HG03025 (cell line): ENCODE measurements at regions not wholly inside any gene's neighbourhood (a gene's known extent, or its start where the extent isn't known, plus 50 kb on each side); places are given as distances from the start of the nearest gene placed in this dataset.

Source experiments
- ATAC-seq: cut with Tn5 transposase; IDR thresholded peaks from one replicate; pipeline ENCODE4 v1.9.1; 2021; ENCODE audit warnings: mild to moderate bottlenecking, moderate library complexity; ENCODE audit not compliant: unreplicated experiment, low FRiP score

DNA sequence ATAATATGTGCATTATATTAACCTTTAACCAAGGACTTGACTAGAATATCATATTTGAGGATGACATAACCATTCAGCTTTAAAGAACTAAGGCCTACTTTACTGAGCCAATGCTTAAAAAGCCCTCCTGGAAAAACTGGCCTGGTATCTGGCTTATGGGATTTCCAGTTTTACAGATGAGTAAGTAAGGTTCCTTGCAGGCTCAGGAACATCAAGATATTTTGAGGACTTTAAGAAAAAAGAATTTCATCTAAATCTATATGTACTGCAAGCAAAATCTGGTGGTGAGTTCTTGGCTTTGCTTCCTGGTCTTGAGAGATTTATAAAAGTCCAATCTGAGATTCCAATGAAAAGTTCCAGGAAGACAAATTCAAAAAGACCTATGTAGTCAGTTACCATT is 417.0 kb upstream of the NRXN1 start:
- ATAC-seq: no peak

DNA sequence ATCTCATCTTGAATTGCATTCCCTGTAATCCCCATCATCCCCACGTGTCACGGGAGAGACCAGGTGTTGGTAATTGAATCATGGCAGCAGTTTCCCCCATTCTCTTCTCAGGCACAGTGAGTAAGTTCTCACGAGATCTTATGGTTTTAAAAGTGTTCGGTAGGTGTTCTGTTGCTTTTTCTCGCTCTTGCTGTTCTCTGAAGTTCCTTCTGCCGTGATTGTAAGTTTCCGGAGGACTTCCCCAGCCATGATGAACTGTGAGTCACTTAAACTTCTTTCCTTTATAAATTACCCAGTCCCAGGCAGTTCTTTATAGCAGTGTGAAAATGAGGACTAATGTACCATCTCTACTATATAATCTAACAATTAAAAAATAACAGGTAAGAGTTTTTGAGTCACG is 409.9 kb upstream of the NRXN1 start:
- ATAC-seq: no peak

DNA sequence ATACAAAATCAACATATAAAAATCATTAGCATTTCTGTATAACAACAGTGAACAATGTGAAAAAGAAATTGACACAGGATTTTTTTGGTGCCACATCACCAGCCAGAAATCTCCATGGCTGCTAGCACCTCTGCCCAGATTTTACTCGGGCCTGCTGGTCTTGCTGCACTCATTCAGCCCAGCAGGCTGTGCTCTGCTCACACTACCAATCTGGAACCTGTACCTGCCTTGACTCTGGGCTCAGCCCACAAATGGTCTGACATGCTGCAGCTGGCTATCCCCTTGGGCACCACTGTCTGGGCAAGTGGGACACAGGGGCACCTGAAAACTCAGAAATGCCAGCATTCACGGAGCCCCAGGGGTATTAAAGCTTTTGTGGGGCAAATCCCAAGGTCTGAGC is 392.5 kb upstream of the NRXN1 start:
- ATAC-seq: no peak

DNA sequence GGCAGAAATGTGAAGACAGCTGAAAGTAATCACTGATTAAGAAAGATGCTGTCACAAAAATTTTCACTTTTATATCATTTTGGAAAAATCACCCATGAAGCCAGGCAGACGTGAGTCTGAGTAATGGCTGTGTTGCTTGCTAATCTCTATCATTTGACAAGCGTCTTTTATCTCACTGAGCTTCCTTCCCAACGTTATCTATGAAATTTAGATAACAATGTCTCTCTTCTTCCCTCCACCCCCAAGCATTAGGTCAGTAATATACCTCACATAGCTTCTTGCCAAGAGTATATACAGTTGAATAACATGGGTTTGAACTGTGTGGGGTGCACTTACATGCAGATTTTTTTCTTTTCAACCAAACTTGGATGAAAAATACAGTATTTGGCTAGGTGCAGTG is 388.6 kb upstream of the NRXN1 start:
- no peak for ATAC-seq

DNA sequence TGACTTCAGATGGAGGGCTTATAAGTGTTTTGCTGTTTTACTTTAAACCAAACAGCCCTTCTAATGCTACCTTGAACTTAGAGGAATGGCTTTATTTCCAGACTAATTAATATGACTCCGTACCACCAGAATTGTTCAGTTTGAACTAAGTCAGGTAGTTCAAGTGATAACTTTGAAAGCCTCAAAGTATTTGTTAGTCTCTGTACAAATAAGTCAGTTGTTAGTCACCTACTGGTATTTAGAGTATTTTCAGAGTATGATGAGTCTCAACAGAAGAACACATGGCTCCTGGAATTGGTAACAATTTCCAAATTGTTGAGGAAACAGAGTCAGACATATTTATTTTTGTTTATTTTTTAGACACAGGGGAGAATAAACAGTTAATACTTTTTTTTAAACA is 381.8 kb upstream of the NRXN1 start:
- ATAC-seq: no peak

DNA sequence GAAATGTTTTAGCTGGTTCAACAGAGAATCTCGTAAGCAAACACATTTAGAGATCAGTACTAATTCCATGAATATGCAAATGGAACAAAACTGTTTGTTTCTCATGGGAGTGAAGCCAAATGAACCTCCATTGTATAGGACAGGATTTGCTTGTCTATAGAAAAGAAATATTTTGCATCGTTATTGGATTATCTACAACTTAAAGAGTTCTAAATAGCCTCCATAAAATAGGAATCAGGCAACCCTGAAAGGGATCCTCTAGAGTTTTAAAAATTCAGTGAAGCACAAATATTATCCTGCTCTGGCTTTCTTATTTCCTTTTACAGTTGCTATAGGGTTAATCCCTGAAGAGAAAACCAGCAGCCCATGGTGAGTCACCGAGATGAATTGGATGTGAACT is 378.4 kb upstream of the NRXN1 start:
- ATAC-seq: no peak

DNA sequence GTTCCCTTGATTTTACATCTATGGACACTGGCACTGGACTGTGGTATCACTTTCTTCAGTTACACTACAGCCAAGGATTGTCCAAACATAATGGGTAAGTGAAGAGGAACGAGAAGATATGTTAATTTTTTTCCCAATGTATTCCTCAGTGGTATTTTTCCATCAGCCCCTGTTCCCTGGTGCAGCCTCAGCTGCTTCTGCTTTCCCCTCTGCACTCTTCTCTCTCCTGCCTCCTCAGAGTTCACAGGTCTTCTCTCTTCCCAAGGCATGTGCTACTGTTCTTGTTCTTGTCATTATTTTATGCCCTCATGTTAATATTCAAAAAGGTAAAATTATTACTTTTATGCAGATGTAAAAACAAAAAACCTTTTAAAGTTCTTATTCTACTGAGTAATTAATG is 378.0 kb upstream of the NRXN1 start:
- no peak for ATAC-seq

DNA sequence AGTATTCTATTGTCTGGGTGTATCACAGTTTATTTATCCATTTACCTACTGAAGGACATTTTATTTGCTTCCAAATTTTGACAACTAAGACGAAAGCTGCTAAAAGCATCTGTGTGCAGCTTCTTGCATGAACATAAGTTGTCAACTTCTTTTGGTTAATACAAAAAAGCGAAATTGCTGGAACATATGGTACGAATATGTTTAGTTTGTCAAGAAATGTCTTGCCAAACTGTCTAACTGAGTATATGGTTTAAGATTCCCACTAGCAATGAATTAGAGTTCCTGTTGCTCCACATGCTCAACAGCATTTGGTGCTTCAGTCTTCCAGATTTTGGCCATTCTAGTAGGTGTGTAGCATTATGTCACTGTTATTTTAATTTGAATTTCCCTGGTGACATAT is 372.3 kb upstream of the NRXN1 start:
- ATAC-seq: no peak

DNA sequence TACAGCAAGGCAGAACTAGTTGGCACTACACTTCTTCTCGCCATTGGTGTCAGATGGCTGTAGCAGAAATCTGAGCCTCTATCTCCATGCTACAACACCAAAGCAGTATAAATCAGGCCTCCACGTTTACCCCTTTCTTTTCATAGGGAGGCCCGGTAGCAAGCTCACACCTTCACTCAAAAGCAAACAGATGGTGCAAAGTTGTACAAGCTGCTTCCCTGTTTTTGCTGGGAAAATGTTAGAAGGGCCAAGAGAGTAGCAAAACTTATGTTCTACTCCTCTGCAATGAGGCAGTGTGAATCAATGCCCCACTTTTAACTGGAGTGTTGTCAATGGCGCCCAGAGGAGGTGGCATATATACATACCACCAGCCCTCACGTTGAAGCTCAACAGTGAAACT is 369.6 kb upstream of the NRXN1 start:
- no peak for ATAC-seq

DNA sequence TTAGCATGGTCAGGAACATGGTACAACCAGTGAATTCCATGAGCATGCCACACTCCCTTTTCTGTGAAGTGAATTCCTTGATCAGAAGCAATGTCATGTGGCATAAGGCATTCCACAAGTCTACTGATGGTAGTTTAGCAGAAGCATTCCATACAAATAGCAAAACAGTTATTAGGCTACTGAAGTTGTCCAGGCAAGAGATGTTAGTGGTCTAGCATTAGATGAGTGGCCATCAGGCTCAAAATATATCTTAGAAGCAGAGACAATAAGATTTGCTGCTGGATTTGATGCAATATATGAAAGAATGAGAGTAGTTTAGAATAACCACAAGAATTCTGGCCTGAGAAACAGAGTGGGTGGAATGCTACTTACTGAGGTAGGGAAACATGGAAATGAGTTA is 355.3 kb upstream of the NRXN1 start:
- ATAC-seq: no peak

DNA sequence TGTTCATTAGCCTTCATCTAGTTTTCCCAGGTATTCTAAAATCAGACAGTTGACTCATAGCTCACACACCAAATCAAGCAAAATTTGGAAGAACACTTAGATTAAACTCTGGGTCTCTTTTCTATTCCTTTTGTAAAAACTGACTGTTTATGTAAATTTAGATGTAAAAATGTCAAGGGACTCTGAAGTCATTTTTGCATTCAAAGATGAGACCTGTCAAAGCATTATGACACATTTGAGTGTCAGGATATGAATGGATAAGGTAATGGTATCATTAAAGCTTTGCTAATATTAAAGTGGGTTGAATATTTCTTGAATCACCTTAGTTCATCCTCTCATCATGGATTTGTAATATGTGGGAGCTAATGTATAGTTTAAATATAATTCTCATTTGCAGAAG is 348.1 kb upstream of the NRXN1 start:
- ATAC-seq: no peak

DNA sequence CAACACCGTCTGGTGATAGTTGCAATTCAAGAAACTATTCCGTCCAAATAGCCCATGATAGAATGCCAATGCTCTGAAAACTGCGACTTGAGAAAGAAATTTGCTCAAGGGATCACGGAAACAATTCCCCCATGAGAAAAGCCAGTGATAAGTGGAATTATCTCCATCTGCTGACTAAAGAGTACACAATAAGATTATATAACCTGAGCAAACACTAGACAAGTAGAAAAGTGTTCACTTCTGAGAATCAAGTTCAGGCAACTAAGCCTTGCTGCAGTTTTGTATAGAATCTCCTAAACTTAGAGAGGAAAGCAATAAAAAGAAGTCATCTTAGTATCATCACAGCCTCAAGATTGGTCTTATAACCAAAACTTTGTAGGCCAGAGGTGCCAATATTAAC is 336.3 kb upstream of the NRXN1 start:
- ATAC-seq: no peak

DNA sequence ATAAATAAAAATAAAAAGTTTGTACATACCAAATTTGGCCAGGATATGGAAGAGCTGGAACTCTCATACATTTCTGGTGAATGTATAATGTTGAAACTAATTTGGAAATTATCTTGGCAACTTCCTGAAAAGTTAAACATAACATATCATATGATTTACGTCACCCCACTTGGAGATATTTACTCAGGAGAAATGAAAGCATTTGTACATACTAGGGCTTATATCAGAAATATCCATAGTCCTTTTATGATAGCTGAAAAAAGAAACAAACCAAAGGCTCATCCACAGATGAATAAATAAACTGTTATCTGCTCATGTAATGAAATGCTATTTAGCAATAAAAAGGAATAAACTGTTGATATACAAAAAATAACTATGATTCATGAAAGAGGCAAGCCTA is 318.2 kb upstream of the NRXN1 start:
- ATAC-seq: no peak

DNA sequence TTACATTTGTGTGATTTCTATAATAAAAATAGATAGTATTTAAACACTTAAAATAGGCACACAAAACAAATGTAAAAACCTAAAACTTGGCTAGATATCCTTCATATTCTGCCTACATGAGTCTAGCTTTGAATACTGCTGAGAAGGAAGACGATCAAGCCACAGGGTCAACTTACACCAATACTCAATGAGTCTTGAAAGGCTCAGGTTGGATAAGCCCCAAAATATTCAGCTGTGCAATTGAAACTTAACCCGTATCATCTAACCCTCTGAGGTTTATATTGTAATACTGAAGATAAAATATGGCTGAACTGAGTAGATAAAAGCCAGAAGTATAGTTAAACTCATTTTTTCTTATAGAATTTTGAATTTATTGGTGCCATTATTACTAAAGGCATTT is 313.0 kb upstream of the NRXN1 start:
- ATAC-seq: no peak

DNA sequence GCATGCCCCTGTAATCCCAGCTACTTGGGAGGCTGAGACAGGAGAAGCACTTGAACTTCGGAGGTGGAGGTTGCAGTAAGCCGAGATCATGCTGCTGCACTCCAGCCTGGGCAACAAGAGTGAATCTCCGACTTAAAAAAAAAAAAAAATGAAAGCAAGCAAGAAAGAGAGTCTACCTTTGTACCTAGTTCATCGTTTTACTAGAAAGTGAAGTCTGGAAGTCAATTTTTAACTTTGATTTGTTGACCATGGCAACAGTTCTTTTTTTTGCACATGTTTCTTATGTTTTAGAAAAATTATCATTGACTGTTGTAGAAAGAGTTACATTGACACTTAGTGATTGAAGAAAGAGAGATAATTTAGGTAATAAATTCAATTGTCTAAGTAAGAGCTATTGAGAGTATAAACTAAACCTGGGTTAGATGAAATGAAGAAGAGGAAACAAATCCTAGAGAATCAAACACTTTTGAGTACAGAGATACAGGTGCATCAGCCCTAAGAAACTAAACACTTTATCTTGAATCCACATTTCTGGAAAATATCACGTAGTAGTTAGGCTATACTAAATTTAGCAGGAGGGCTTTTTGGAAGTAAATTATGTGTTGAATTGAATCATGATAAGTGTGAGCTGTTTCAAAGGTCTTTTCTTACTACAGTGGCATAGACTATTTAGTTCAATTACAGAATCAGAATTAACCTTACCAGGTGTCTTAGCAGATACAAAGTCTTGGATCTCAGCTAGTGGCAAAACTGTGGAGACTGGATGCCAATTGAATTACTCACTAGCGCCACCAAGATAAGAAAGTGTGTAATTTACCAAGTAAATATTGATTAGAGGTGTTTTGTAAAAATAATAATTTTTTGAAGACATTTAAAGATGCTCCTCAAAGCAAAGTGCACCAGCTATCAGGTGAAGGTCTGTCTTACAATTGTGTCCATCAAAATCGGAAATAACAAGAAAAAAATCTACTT is 303.4 kb upstream of the NRXN1 start:
- no peak for ATAC-seq

DNA sequence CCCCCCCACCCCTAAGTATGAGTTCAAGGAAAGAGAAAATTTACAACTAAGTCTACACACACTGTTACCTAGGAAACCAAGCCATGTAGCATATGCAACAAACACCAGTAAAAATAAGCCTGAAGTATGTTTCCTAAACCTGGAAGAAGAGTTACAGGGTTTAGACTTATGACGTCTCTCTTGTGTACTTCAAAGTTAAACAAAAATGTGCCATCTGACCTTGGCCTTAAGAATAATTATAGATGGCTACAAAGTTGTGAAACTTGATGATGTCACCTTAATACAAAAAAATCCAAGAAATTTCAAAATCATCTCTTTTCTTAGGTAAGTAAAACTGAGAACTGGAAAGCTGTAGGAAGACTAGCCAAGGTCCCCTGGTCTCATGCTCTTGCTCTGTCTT is 297.6 kb upstream of the NRXN1 start:
- no peak for ATAC-seq

DNA sequence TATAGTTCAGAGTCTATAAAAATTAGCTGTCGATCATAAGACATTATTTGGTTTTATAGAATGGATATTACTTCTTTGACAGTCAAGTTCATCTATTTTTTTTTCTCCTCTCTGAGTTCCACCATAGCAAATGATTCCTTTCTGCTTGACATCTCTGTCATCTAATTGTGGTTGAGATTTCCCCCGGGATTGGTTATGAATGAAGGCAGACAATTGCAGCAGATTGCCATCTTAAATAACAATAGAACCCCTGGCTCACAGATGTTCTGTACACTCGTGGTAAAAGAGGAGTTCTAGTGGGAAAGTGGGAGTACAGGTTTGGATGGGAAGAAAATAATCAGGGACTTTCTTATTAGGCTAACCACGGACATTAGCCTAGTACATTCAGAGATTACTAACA is 292.1 kb upstream of the NRXN1 start:
- no peak for ATAC-seq

DNA sequence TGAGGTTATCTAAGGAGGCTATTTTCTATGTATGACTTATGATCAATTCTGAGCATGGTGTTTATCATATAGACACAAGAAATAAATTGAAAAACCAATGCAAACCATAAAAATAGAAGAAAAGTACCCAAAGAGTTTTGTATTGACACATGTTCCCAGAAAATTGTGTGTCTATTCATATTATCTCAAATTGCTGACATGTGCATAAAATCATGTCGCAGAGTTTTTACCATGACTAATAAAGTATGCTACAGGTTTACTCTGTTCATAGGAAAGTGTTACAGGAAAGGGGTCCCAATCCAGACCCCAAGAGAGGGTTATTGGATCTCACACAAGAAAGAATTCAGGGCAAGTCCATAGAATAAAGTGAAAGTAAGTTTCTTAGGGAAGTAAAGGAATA is 290.7 kb upstream of the NRXN1 start:
- no peak for ATAC-seq

DNA sequence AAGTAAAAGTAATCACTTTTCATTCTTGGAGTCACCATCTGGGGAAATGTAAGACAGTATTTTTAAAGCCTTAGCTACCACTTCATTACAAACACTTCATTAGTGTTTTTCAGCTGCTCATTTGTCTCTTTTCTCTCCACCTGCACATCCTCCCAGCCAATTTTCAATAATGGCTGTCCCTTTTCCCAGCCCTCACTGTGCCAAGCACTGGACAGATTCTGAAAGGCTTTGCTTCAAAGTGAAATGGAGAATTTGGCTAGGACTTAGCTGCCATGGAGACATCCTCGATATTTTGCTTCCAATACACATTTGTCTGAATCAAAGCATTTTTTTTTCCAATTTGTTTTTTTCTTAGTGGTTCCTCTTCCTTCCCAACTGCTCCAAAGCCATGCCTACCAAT is 272.4 kb upstream of the NRXN1 start:
- no peak for ATAC-seq

DNA sequence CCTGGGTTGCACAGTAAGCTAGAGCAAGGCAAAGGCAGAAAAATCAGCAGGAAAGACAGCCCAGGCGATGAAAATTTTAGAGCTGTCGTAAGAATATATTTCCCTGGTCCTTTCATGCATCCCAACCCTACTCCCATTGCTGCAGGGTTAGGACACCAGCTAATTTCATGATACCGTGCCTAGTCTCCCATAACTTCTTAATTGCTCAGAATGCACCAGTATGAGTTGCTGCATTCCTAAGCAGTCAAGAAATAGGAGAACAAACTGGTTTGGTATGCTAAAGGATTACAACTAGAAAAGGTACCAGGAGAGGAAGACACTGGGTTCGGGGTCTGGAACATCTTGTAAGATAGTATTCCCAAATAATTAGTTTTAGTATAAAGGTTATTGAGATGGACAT is 269.4 kb upstream of the NRXN1 start:
- ATAC-seq: no peak

DNA sequence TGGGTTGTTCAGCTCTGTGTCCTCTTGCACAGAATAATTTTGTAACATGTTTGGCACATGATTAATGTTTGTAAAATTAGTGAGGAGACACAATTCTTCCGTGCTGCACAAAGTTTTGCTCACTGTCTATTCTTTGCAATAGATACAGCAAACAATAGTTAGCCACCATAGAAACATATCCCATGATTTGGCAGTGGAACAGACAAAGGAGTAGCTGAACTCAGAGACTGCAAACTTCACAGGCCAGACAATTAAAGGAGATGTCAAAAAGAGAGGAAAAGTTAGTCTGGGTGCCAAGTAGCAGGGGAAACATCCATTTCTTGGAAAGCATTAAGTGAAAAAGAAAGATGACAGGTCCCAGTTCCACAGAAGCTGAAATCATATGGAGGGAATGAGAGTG is 267.4 kb upstream of the NRXN1 start:
- no peak for ATAC-seq

DNA sequence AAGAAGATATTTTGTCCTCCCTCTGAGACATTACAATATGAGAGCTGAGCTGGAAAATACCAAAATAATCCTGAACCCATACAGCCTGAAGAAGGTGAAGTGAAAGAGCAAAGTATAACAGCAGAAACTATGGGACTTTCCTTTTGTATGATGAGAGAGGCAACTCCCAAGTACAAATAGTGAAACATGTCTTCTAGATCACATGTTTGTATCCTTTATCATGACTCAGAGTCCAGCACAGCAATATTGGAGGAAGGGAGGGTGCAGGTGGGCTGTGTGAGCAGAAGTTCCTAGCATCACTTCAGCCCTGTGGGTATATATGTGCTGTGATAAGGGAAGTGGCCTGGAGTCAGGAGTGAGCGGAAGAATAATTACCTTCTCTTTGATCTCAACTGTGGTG is 265.6 kb upstream of the NRXN1 start:
- no peak for ATAC-seq
